ENCODE measurements at regions not wholly inside any gene's neighbourhood (a gene's known extent, or its start where the extent isn't known, plus 50 kb on each side); places are given as distances from the start of the nearest gene placed in this dataset.

DNA sequence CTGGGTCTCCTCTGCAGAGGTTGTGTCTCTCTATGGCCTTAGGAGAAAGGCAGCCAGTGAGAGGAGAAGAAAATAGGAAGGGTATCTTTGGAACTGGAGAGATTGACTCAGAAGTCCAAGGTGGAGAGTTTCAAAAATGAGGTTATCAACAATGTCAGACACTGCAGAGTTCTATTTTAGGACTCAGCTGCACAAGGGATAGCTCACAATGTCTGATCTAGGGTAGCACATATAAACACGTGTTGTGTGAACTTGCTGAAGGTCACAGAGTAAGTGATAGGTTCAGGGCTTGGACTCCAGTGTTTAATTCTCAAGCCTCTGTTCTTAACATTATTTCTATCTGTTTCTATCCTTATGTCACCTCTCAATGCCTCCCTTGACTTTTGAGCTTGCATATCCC is 305.0 kb upstream of the LARGE1 start:
- TF ChIP-seq, protein P1, sequence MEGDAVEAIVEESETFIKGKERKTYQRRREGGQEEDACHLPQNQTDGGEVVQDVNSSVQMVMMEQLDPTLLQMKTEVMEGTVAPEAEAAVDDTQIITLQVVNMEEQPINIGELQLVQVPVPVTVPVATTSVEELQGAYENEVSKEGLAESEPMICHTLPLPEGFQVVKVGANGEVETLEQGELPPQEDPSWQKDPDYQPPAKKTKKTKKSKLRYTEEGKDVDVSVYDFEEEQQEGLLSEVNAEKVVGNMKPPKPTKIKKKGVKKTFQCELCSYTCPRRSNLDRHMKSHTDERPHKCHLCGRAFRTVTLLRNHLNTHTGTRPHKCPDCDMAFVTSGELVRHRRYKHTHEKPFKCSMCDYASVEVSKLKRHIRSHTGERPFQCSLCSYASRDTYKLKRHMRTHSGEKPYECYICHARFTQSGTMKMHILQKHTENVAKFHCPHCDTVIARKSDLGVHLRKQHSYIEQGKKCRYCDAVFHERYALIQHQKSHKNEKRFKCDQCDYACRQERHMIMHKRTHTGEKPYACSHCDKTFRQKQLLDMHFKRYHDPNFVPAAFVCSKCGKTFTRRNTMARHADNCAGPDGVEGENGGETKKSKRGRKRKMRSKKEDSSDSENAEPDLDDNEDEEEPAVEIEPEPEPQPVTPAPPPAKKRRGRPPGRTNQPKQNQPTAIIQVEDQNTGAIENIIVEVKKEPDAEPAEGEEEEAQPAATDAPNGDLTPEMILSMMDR (IDR thresholded peaks at IDR 0.05): no peak
- TF ChIP-seq POLR2A (IDR thresholded peaks at IDR 0.05): no peak

Data from body of pancreas (tissue), 4 donors.